Loucy (cell line): ENCODE measurements at regions not wholly inside any gene's neighbourhood (a gene's known extent, or its start where the extent isn't known, plus 50 kb on each side); places are given as distances from the start of the nearest gene placed in this dataset.

ENCODE experiments used
- EZH2phosphoT487 ChIP-seq: fragments of 200-600 bp; IDR thresholded peaks from 2 replicates; pipeline ENCODE4 v1.6.1; 2018; ENCODE audit warnings: antibody characterized with exemption, mild to moderate bottlenecking, moderate library complexity, borderline replicate concordance
- TF ChIP-seq, protein P1 (sequence below): fragments of 200-600 bp; sonication (generic); conservative IDR thresholded peaks from 2 replicates; pipeline ENCODE4 v1.5.1; 2014; ENCODE audit warnings: mild to moderate bottlenecking, antibody characterized with exemption, low read length

- TF ChIP-seq, protein P1, sequence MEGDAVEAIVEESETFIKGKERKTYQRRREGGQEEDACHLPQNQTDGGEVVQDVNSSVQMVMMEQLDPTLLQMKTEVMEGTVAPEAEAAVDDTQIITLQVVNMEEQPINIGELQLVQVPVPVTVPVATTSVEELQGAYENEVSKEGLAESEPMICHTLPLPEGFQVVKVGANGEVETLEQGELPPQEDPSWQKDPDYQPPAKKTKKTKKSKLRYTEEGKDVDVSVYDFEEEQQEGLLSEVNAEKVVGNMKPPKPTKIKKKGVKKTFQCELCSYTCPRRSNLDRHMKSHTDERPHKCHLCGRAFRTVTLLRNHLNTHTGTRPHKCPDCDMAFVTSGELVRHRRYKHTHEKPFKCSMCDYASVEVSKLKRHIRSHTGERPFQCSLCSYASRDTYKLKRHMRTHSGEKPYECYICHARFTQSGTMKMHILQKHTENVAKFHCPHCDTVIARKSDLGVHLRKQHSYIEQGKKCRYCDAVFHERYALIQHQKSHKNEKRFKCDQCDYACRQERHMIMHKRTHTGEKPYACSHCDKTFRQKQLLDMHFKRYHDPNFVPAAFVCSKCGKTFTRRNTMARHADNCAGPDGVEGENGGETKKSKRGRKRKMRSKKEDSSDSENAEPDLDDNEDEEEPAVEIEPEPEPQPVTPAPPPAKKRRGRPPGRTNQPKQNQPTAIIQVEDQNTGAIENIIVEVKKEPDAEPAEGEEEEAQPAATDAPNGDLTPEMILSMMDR: no peak
- no peak for TF ChIP-seq EZH2phosphoT487
Observed at GRCh38 chr9:23380821-23381220, 445.2 kb downstream of the ELAVL2 start.
